ENCODE measurements at regions not wholly inside any gene's neighbourhood (a gene's known extent, or its start where the extent isn't known, plus 50 kb on each side); places are given as distances from the start of the nearest gene placed in this dataset.

- DNase-seq = no peak
These were observed 55.4 kb upstream of the RNF180 start for GRCh38 chr5:64110222-64110621.

- no peak for DNase-seq
These were observed 57.0 kb upstream of the RNF180 start for GRCh38 chr5:64108674-64109073.

- no peak for DNase-seq
These were observed 65.4 kb upstream of the RNF180 start for GRCh38 chr5:64100203-64100602.

GRCh38 chr5:64096771-64097170 lies 68.9 kb upstream of the RNF180 start:
- DNase-seq = no peak

- no peak for DNase-seq
These were observed 88.1 kb upstream of the RNF180 start for GRCh38 chr5:64077589-64077988.

- DNase-seq = peak; percentile 36
These were observed 91.1 kb upstream of the RNF180 start for GRCh38 chr5:64074533-64074932.

- no peak for DNase-seq
These were observed 96.2 kb upstream of the RNF180 start for GRCh38 chr5:64069486-64069885.

GRCh38 chr5:64050296-64050695 lies 88.1 kb upstream of the HTR1A start:
- DNase-seq = no peak

GRCh38 chr5:64040490-64040889 lies 78.2 kb upstream of the HTR1A start:
- no peak for DNase-seq

- no peak for DNase-seq
These were observed 64.2 kb upstream of the HTR1A start for GRCh38 chr5:64026493-64026892.

- no peak for DNase-seq
These were observed 57.5 kb upstream of the HTR1A start for GRCh38 chr5:64019746-64020145.

GRCh38 chr5:64018966-64019365 lies 56.7 kb upstream of the HTR1A start:
- DNase-seq = no peak

GRCh38 chr5:64015824-64016223 lies 53.6 kb upstream of the HTR1A start:
- no peak for DNase-seq

Data from activated CD4-positive, alpha-beta T cell treated with anti-CD3 and anti-CD28 coated beads, Interleukin-10, Interleukin-2, amounts not matched to agents 100 ng/mL and 50 ng/mL, durations not matched to agents 16 hours and 8 hours (primary cell).